Karpas-422 (cell line): ENCODE measurements at regions not wholly inside any gene's neighbourhood (a gene's known extent, or its start where the extent isn't known, plus 50 kb on each side); places are given as distances from the start of the nearest gene placed in this dataset.

Experiments
- DNase-seq: peaks from one replicate; pipeline ENCODE4 v3.0.0-alpha.2; 2015
- H2AFZ ChIP-seq: fragments of 200-600 bp; sonication (generic); 2 replicates; pipeline ENCODE4 v1.6.1; 2014; ENCODE audit warnings: antibody characterized with exemption, low read length, mixed read lengths
- H3K27ac ChIP-seq: fragments of 200-600 bp; sonication (generic); 2 replicates; pipeline ENCODE4 v1.5.1; 2014; ENCODE audit warnings: mild to moderate bottlenecking, low read length, moderate library complexity
- H3K27me3 ChIP-seq: fragments of 200-600 bp; sonication (generic); 2 replicates; pipeline ENCODE4 v1.6.1; 2014; ENCODE audit warnings: low read length, mixed read lengths
- H3K36me3 ChIP-seq: fragments of 200-600 bp; sonication (generic); 2 replicates; pipeline ENCODE4 v1.6.1; 2014; ENCODE audit warnings: low read length, mixed read lengths; ENCODE audit not compliant: insufficient read depth
- H3K4me1 ChIP-seq: fragments of 200-600 bp; sonication (generic); 2 replicates; pipeline ENCODE4 v1.6.1; 2014; ENCODE audit warnings: mild to moderate bottlenecking, low read length, mixed read lengths
- H3K4me2 ChIP-seq: fragments of 200-600 bp; sonication (generic); 2 replicates; pipeline ENCODE4 v1.6.1; 2014; ENCODE audit warnings: low read length, low read depth, mild to moderate bottlenecking; ENCODE audit not compliant: poor library complexity, severe bottlenecking
- H3K4me3 ChIP-seq: fragments of 200-600 bp; sonication (generic); 2 replicates; pipeline ENCODE4 v1.5.1; 2014; ENCODE audit warnings: mild to moderate bottlenecking, antibody characterized with exemption, low read length, mixed read lengths
- H3K79me2 ChIP-seq: fragments of 200-600 bp; sonication (generic); 2 replicates; pipeline ENCODE4 v1.6.1; 2014; ENCODE audit warnings: mild to moderate bottlenecking, low read length, mixed read lengths
- H3K9ac ChIP-seq: fragments of 200-600 bp; sonication (generic); 2 replicates; pipeline ENCODE4 v1.6.0; 2014; ENCODE audit warnings: low read length
- H3K9me2 ChIP-seq: fragments of 200-600 bp; sonication (generic), shearing (Covaris generic); replicated peaks from 2 replicates; pipeline ENCODE4 v1.6.0; 2014; ENCODE audit warnings: mild to moderate bottlenecking, low read length, moderate library complexity; ENCODE audit not compliant: insufficient read depth
- H3K9me3 ChIP-seq: fragments of 300-700, 200-600 bp; sonication (generic); 2 replicates; pipeline ENCODE4 v1.6.1; 2014; ENCODE audit warnings: low read length, mixed read lengths
- H4K20me1 ChIP-seq: fragments of 200-600 bp; sonication (generic); 2 replicates; pipeline ENCODE4 v1.6.1; 2014; ENCODE audit warnings: mild to moderate bottlenecking, antibody characterized with exemption, low read length, low read depth; ENCODE audit not compliant: insufficient read depth

- no peaks in the 10 kb centered on the region for H4K20me1 ChIP-seq
- no peaks in the 10 kb centered on the region for H3K9me3 ChIP-seq
- H3K36me3 ChIP-seq: no peaks in the 10 kb centered on the region
- no peak for DNase-seq
- H3K27me3 ChIP-seq: no peaks in the 10 kb centered on the region
- no peak overlapping the region for H3K9ac ChIP-seq
- no peaks in the 10 kb centered on the region for H3K4me1 ChIP-seq
- no peak overlapping the region for H3K27ac ChIP-seq
- no peak overlapping the region for H3K4me2 ChIP-seq
- no peak overlapping the region for H2AFZ ChIP-seq
- H3K4me3 ChIP-seq: no peak overlapping the region
- no peaks in the 10 kb centered on the region for H3K79me2 ChIP-seq
- no peaks in the 10 kb centered on the region for H3K9me2 ChIP-seq
These were observed 389.9 kb downstream of the MTRR start for GRCh38 chr5:8258801-8259200.

GRCh38 chr5:8270246-8270645 lies 401.3 kb downstream of the MTRR start:
- Histone ChIP-seq H3K9ac (no peak overlapping the region), H3K9me2 (no peaks in the 10 kb centered on the region), H3K4me3 (no peak overlapping the region), H3K4me2 (no peak overlapping the region), H3K4me1 (no peaks in the 10 kb centered on the region), H3K36me3 (no peaks in the 10 kb centered on the region), H3K27me3 (no peaks in the 10 kb centered on the region), H3K79me2 (no peaks in the 10 kb centered on the region), H4K20me1 (no peaks in the 10 kb centered on the region), H3K27ac (no peak overlapping the region), H2AFZ (no peak overlapping the region), H3K9me3 (no peaks in the 10 kb centered on the region)
- no peak for DNase-seq

DNA sequence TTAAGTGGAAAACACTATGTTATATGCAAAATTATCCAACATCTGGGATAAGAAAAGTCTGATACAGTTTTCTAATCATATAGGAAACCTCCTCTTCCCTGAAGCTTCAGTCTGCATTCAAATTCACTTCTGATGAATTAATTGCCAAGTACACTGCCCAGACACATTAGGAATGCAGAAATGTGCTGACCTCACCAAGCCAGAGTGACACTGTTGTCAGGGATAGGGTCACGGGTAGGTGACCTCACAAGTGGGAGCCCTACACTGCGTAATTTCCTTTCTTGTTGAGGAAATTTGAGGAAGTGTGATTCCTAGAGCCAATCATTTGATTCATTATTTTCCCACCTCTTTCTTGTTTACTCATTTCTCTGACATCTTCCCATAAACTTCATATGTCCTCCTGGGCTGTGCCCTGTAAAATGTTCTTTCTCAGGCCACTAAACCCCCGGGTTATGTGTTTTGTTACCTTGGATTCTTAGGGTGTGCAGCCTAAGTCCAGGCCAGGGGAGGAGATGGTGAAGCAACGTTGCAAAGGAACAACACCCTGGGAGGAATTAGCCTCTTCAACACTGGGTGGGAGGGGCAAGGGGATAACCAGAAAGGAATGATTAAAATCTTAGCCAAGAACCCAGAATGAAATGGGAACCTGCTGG lies 411.9 kb downstream of the MTRR start:
- Histone ChIP-seq H3K36me3 (no peaks in the 10 kb centered on the region), H4K20me1 (no peaks in the 10 kb centered on the region), H3K9ac (no peak overlapping the region), H3K4me2 (no peak overlapping the region), H2AFZ (no peak overlapping the region), H3K79me2 (no peaks in the 10 kb centered on the region), H3K4me3 (no peak overlapping the region), H3K27ac (no peak overlapping the region), H3K4me1 (no peaks in the 10 kb centered on the region), H3K9me2 (no peaks in the 10 kb centered on the region), H3K9me3 (no peaks in the 10 kb centered on the region), H3K27me3 (no peaks in the 10 kb centered on the region)
- DNase-seq: no peak

GRCh38 chr5:8288334-8288733 lies 419.4 kb downstream of the MTRR start:
- Histone ChIP-seq H3K27me3 (no peaks in the 10 kb centered on the region), H3K9me2 (0 out of 2 replicates have a peak, but pooled peaks cover 2% of the 10 kb centered on the region), H4K20me1 (no peaks in the 10 kb centered on the region), H3K9me3 (no peaks in the 10 kb centered on the region; the same call in 1 of the 2 replicates), H3K79me2 (no peaks in the 10 kb centered on the region), H3K9ac (no peak overlapping the region), H3K4me1 (no peaks in the 10 kb centered on the region), H2AFZ (no peak overlapping the region), H3K4me2 (no peak overlapping the region), H3K27ac (no peak overlapping the region), H3K36me3 (no peaks in the 10 kb centered on the region), H3K4me3 (no peak overlapping the region)
- DNase-seq: no peak

DNA sequence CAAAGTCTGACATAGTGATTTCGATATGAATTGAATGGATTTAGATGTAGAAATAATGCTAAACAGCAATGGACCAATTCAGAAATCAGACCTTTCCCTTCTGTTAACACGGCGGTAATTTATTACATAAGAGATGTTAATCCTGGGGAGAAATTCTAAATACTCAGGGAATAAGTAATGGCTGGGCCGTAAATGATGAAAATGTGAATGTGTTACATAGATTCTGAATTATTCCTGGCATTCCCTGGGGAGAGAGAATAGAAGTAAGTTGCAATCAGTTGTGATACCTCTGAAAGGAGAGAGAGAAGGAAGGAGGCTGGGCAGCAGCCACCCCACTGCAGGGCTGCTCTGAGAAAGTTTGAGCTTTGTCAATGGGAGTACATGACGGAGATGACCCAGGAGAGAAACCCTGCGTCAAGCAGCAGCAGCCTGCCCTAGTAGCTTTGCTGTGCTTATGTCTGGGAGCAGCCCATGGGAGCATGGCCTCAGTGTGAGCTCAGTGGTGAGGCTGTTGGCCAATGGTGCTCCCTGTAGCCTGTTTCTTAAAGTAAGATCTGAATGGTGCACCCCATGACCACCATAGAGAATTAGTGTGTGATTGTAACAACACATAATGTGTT lies 420.1 kb downstream of the MTRR start:
- no peak overlapping the region for H3K4me2 ChIP-seq

GRCh38 chr5:8289779-8290178 lies 420.8 kb downstream of the MTRR start:
- no peak overlapping the region for H3K27ac ChIP-seq
- H3K9me2 ChIP-seq: 0 out of 2 replicates have a peak, but pooled peaks cover 2% of the 10 kb centered on the region
- no peak overlapping the region for H3K9ac ChIP-seq
- H3K4me3 ChIP-seq: no peak overlapping the region
- no peaks in the 10 kb centered on the region for H3K79me2 ChIP-seq
- DNase-seq: no peak
- H3K27me3 ChIP-seq: no peaks in the 10 kb centered on the region
- H3K9me3 ChIP-seq: no peaks in the 10 kb centered on the region; the same call in 1 of the 2 replicates
- H3K36me3 ChIP-seq: no peaks in the 10 kb centered on the region
- no peaks in the 10 kb centered on the region for H3K4me1 ChIP-seq
- no peak overlapping the region for H3K4me2 ChIP-seq
- no peaks in the 10 kb centered on the region for H4K20me1 ChIP-seq
- H2AFZ ChIP-seq: no peak overlapping the region

More for the DNA sequence above, 420.1 kb downstream of the MTRR start:
- DNase-seq: no peak
- H3K79me2 ChIP-seq: no peaks in the 10 kb centered on the region
- H4K20me1 ChIP-seq: no peaks in the 10 kb centered on the region
- H3K9me3 ChIP-seq: no peaks in the 10 kb centered on the region; the same call in 1 of the 2 replicates
- no peaks in the 10 kb centered on the region for H3K36me3 ChIP-seq
- no peaks in the 10 kb centered on the region for H3K4me1 ChIP-seq
- H3K9me2 ChIP-seq: 0 out of 2 replicates have a peak, but pooled peaks cover 2% of the 10 kb centered on the region
- no peak overlapping the region for H3K27ac ChIP-seq
- H3K9ac ChIP-seq: no peak overlapping the region
- no peaks in the 10 kb centered on the region for H3K27me3 ChIP-seq
- no peak overlapping the region for H2AFZ ChIP-seq
- no peak overlapping the region for H3K4me3 ChIP-seq

- Histone ChIP-seq H3K9ac (no peak overlapping the region), H3K79me2 (no peaks in the 10 kb centered on the region), H3K4me2 (no peak overlapping the region), H3K4me1 (no peaks in the 10 kb centered on the region), H4K20me1 (no peaks in the 10 kb centered on the region), H3K27me3 (no peaks in the 10 kb centered on the region), H3K9me2 (0 out of 2 replicates have a peak, but pooled peaks cover 2% of the 10 kb centered on the region), H2AFZ (no peak overlapping the region), H3K27ac (no peak overlapping the region), H3K36me3 (no peaks in the 10 kb centered on the region), H3K9me3 (no peaks in the 10 kb centered on the region; the same call in 1 of the 2 replicates), H3K4me3 (no peak overlapping the region)
- DNase-seq: no peak
These were observed 421.8 kb downstream of the MTRR start for GRCh38 chr5:8290721-8291120.

- Histone ChIP-seq H3K27me3 (no peaks in the 10 kb centered on the region), H3K27ac (no peak overlapping the region), H3K9me3 (no peaks in the 10 kb centered on the region; the same call in 1 of the 2 replicates), H3K4me1 (no peaks in the 10 kb centered on the region), H3K79me2 (no peaks in the 10 kb centered on the region), H3K9me2 (0 out of 2 replicates have a peak, but pooled peaks cover 2% of the 10 kb centered on the region), H3K4me2 (no peak overlapping the region), H4K20me1 (no peaks in the 10 kb centered on the region), H3K36me3 (no peaks in the 10 kb centered on the region), H3K4me3 (no peak overlapping the region), H2AFZ (no peak overlapping the region), H3K9ac (no peak overlapping the region)
- no peak for DNase-seq
These were observed 422.7 kb downstream of the MTRR start for GRCh38 chr5:8291641-8292040.
